Kidney epithelial cell (primary cell): ENCODE measurements at regions not wholly inside any gene's neighbourhood (a gene's known extent, or its start where the extent isn't known, plus 50 kb on each side); places are given as distances from the start of the nearest gene placed in this dataset.

Experiments
- DNase-seq: peaks from one replicate; pipeline ENCODE4 v3.0.0-alpha.2; 2010; ENCODE audit warnings: low read depth
- H3K27me3 ChIP-seq: 2 replicates; pipeline ENCODE4 v1.6.0; 2011; ENCODE audit warnings: low read length; ENCODE audit not compliant: control insufficient read depth, insufficient read depth
- H3K36me3 ChIP-seq: 2 replicates; pipeline ENCODE4 v1.5.1; 2011; ENCODE audit warnings: low read length; ENCODE audit not compliant: control insufficient read depth, insufficient read depth
- H3K4me3 ChIP-seq: 2 replicates; pipeline ENCODE4 v1.5.1; 2011; ENCODE audit warnings: low read depth, mild to moderate bottlenecking, control low read depth, low read length
- TF ChIP-seq, protein P1 (sequence below): IDR thresholded peaks from 2 replicates; pipeline ENCODE4 v1.5.1; 2011; ENCODE audit warnings: mild to moderate bottlenecking, moderate library complexity, low read length, control low read depth, inconsistent platforms; ENCODE audit not compliant: insufficient read depth, poor library complexity, severe bottlenecking

DNA sequence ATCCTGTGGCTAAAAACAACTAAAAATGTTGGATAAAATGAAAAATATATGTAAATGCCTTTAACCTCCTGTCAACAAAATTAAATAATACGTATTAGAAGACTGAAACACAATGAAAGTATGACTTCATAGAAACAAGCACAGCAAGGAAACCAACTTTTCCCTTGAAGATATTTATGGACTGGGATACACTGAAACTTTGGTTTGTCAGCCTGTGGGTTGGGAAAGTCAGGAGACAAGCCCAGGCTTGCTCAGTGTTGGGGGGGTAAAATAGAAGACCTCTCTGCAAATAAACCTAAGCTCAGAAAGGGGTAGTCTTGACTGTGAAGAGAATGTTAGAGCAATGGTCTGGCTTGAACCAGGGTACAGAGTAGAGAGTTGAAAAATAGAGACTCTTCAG, 454.5 kb downstream of the FBXO15 start:
- no peak overlapping the region for H3K4me3 ChIP-seq
- DNase-seq = no peak
- no peaks in the 10 kb centered on the region for H3K36me3 ChIP-seq
- TF ChIP-seq, protein P1, sequence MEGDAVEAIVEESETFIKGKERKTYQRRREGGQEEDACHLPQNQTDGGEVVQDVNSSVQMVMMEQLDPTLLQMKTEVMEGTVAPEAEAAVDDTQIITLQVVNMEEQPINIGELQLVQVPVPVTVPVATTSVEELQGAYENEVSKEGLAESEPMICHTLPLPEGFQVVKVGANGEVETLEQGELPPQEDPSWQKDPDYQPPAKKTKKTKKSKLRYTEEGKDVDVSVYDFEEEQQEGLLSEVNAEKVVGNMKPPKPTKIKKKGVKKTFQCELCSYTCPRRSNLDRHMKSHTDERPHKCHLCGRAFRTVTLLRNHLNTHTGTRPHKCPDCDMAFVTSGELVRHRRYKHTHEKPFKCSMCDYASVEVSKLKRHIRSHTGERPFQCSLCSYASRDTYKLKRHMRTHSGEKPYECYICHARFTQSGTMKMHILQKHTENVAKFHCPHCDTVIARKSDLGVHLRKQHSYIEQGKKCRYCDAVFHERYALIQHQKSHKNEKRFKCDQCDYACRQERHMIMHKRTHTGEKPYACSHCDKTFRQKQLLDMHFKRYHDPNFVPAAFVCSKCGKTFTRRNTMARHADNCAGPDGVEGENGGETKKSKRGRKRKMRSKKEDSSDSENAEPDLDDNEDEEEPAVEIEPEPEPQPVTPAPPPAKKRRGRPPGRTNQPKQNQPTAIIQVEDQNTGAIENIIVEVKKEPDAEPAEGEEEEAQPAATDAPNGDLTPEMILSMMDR = no peak
- no peaks in the 10 kb centered on the region for H3K27me3 ChIP-seq

DNA sequence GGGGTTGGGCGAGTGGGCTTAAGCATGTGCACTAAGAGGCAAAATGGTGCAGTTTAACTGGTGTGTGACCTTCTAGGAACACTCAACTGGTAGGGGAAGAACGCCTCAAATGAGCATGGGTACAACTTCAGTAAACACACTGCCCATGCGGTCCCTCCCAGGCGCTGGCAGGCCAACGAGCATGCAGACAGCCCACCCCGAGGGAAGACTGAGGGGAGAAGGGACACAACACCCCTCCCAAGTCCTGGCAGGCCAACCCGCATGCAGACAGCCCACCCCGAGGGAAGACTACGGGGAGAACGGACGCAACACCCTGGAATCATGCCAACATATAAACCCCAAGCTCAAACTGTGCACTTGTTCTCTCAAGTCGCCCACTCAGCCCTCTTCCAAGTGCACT, 456.0 kb downstream of the FBXO15 start:
- Histone ChIP-seq H3K27me3 (no peaks in the 10 kb centered on the region), H3K4me3 (no peak overlapping the region), H3K36me3 (no peaks in the 10 kb centered on the region)
- DNase-seq = no peak
- TF ChIP-seq, protein P1 = no peak

DNA sequence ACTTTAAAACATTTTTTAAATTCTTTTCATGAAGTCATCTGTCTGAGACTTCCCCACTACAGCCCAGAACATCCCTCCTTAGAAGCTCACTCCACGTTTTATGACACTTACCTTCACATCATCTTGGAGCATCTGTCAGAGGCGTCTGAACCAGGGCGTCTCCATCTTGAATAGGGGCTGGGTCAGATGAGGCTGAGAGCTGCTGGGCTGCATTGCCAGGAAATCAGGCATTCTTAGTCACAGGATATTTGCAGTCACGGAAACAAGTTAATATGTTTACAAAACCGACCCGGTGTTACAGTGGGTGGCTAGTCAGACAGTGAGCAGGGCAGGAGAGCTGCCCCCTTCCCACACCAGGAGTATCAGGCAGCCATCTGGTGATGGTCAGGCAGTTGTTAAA, 456.5 kb downstream of the FBXO15 start:
- H3K36me3 ChIP-seq = no peaks in the 10 kb centered on the region
- no peak for DNase-seq
- TF ChIP-seq, protein P1 = no peak
- H3K4me3 ChIP-seq = no peak overlapping the region
- no peaks in the 10 kb centered on the region for H3K27me3 ChIP-seq

DNA sequence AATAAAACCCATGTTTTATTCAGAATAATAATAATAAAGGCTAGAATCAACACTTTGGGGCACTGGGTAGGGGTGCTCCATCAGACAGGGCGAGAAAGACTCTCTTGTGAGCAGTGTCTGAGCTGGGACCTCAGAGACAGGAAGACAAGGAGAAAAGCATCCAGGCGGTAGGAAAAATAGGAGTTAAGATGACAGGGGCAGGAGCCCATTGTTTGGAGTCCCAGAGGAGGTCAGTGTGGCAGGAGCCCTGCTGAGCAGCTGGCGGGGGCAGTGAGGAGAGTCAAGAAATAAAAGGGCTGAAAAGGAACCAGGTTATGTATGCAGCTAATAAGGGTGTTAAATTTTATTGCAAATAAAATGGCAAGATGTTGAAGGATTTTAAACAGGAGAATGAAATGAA, 457.4 kb downstream of the FBXO15 start:
- DNase-seq = no peak
- Histone ChIP-seq H3K36me3 (no peaks in the 10 kb centered on the region), H3K4me3 (no peak overlapping the region), H3K27me3 (no peaks in the 10 kb centered on the region)
- TF ChIP-seq, protein P1 = no peak

DNA sequence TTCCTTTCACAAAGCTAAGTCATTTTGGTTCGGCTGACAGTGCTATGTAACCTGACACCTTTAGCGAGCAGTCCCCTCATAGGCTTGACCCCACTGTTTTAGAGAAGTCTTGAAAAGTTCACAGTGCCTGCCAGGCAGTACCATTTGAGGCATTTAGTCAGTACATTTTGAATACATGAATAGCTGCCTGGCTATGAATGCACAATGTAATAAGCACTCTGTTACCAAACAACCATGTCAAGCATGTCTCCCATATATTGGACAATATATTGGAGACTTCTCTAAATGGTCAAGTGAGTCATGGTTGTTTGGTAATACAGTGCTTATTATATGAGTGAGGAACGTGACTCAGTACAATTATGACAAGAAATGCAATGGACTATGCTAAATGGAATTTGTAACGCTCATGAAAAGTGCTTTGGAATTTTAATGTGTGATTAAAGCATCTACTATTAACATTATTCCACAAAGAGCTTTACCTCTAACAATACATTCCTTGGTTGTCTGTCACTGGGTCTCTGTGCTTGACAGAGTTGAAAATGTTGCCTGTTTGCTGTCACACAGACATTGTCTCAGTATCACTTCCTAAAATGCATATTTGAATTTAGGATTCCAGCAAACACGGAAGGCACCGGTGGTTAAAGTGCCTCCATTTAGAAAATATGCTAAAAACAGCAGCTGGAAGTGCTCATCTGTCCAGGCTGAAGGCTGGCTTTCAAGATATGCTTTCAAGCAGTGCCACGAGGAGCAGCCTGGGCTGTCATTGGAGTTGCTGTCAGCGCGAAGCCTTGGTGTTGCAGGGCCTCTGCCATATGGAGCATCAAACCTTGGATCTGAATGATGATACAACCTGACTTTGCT, 458.6 kb downstream of the FBXO15 start:
- no peak overlapping the region for H3K4me3 ChIP-seq
- H3K27me3 ChIP-seq = no peaks in the 10 kb centered on the region
- H3K36me3 ChIP-seq = no peaks in the 10 kb centered on the region
- DNase-seq = no peak
- TF ChIP-seq, protein P1 = no peak

DNA sequence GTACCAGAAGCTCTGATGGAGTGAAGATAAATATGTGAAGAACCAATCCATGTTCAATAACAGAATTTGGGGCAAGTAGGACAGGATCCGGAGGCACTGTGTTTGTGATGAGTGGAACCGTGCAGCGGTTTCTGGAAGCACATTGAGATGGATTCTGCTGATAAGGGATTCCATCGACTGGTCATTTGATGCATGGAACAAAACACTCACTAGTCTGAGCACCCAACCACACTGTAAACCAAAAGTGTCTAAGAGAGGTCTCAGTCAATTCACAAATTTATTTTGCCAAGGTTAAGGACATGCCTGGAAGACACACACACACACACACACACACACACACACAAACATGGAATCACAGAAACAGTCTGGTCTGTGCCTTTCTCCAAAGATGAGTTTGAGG, 459.5 kb downstream of the FBXO15 start:
- TF ChIP-seq, protein P1 = no peak
- no peaks in the 10 kb centered on the region for H3K36me3 ChIP-seq
- H3K27me3 ChIP-seq = no peaks in the 10 kb centered on the region
- no peak overlapping the region for H3K4me3 ChIP-seq
- DNase-seq = no peak
